ENCODE measurements at regions not wholly inside any gene's neighbourhood (a gene's known extent, or its start where the extent isn't known, plus 50 kb on each side); places are given as distances from the start of the nearest gene placed in this dataset.

DNA sequence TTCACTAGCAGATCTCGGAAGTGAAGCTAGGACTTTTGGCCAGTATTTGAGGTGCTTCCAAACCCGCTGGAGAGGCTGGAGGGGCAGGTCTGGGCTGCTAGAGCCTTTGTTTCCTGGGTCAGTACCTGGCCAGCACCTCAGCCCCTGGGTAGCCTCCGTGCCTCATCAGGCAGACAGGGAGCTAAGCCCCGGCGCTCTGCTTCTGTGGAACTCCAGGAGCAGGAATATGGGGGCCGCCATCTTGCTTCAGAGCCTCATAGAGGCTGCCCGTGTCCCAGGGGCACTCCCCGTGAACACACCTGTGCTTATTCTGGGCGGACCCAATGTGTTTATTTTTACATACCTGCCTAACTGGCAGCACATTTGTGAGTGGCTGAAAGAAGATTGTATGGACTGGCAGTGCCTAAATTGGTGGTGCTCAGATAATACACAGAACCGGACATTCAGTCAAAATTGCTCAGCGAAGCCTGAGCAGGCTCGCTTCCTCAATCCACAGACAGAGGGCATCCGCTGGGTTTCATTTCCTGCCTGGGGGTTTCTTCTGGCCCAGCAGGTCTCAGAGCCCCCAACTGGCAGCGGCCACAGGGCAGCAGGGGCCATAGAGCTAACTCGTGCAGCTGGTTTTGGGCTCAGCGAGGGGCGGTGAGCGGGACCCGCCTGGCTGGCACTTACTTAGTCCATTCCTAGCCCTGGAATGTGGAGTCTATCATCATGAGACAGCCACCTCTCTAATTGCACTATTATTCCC is 176.8 kb upstream of the ALKAL2 start:
- no peak for TF ChIP-seq CTCF (IDR thresholded peaks at IDR 0.05)
- no peak for TF ChIP-seq POLR2A (IDR thresholded peaks at IDR 0.05)
